NCI-H345 (cell line): ENCODE measurements at regions not wholly inside any gene's neighbourhood (a gene's known extent, or its start where the extent isn't known, plus 50 kb on each side); places are given as distances from the start of the nearest gene placed in this dataset.
"Not testable (repeated sequence)": the region's sequence is repeated elsewhere in the genome, so short reads cannot be mapped to it uniquely, and the experiment has no call there.

Experiments
- DNase-seq: peaks from one replicate; lab custom pipeline; 2025; lab: John Stamatoyannopoulos, UW

DNA sequence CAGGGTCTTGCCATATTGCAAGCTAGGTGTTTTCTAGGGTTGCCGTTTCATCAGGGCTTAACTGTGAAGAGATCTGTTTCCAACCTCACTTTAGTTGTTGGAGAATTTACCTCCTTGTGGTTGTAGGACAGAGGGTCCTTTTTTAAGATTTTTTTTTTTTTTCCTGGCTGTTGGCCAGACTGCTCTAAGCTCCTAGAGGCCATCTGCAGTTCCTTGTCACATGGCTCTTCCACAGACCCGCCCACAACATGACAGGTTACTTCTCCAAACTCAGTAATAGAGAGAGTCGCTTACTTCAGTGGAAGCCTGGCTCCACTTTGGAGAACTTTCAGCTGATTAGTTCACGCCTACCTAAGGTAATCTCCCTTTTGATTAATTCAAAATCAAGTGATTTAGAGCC lies 543.7 kb downstream of the DMRTA1 start:
- DNase-seq: no peak

- no peak for DNase-seq
Measured at GRCh38 chr9:22992780-22993179, 546.2 kb downstream of the DMRTA1 start.

DNA sequence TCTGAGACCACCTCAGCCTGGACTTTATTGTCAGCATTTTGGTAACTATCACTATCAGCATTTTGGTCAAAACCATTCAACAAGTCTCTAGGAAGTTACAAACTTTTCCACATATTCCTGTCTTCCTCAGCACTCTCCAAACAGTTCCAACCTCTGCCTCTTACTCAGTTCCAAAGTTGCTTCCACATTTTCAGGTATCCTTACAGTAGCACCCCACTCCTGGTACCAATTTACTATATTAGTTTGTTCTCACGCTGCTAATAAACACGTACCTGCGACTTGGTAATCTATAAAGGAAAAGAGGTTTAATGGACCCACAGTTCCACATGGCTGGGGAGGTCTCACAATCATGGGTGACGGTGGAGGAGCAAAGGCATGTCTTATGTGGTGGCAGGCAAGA lies 551.3 kb downstream of the DMRTA1 start:
- DNase-seq: no peak

DNA sequence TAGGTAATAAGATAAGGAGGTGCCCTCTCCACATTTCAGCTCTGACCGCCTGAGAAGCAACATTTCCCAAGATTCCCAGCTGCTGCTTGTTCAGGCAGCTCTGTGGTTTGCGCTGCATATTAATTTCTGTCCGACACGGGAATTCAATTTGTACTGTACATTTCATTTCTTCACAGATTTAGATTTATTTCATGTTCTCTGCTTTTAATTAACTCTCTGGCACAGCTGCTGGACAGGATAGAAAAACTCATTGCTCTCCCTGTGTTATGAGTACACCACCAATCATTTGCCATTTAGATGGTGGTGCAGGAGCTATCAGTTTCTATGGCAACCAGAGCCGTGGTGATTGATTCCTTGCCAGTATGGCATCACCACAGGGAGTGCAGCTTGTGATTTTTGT lies 558.5 kb downstream of the DMRTA1 start:
- no peak for DNase-seq

DNA sequence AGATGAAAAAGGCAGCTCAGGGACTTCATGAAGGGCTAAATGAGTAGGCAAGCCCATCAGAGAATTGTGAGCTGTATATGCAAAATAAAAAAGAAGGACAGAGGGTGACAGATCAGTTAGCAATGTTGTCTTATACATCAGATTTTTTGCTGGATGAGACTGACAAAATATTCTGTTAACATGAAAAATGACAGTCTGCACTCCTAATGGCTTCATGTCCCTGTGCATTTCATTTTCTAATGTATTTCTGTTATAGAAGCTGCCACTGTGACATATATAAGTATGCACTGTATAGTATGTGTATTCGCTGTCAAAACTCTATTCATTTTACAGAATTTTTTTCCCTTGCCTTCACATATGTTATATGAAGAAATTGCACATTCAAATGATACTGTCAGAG lies 559.5 kb downstream of the DMRTA1 start:
- no peak for DNase-seq

GRCh38 chr9:23011669-23012068 lies 565.0 kb downstream of the DMRTA1 start:
- DNase-seq: no peak

GRCh38 chr9:23015557-23015956 lies 568.9 kb downstream of the DMRTA1 start:
- DNase-seq: no peak

GRCh38 chr9:23036416-23036815 lies 589.8 kb downstream of the DMRTA1 start:
- no peak for DNase-seq

DNA sequence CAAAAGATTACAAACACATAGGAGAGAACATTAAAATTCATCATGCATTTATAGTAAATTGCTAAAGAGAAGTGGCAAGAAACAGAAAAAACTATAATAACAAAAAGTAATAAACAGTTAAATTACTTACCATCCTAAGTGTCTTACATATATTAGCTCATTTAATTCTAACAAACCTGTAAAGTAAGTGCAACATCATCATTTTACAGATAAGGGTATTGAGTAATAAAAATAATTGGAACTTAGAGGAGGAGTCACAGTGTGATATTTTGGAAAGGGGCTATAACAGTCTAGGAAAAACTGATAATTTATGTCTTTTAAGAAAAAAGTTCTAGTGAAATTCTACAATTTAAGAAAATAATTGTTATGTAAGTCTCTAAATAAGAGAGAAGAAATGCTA lies 592.8 kb downstream of the DMRTA1 start:
- no peak for DNase-seq

DNA sequence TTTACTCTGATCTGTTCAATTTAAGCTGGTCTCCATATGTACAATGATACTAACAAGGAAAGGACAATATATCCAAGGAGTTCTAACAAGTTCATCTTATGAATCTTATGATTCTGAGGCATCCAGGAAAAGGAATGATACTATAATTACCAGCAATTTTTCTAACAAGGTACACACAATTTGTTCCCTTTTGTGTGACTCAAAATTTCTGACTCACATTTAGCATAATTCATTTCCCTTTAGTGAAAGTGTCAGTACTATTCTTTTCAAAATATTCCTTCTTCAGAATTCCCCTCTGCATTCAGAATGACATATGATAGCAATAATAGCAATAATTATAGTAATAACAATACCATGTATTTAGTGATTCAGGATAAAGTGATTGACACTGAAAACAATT lies 594.8 kb downstream of the DMRTA1 start:
- DNase-seq: no peak

DNA sequence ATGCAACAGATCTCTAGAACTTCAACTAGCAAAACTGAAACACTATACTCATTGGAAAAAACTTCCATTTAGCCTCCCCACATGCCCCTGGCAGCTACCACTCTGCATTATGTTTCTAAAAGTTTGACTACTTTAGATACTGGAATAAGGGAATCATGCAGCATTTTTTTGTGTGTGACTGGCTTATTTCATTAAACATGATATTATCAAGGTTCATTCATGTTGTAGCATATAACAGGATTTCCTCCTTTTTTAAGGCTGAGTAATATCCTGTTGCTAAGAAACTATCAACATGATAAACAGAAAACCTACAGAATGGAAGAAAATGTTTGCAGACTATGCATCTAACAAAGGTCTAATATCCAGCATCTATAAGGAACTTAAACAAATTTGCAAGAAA lies 597.9 kb downstream of the DMRTA1 start:
- no peak for DNase-seq

- DNase-seq: not testable (repeated sequence)
Measured at GRCh38 chr9:23046026-23046425, 599.4 kb downstream of the DMRTA1 start.

DNA sequence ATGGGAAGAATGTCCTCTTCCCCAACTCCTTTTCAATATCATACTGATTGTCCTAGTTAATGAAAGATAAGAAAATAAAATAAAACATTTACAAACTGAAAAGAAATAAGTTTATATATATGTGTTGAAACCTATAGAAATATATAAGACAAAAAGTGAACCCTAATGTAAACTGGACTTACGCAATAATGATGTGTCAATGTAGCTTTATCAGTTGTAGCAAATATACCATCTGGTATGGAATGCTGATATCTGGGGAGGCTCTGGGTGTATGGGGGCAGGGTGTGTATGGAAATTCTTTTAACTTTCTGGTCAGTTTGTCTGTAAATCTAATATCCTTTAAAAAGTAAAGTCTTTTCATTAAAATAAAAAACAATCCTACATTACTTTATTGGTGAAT lies 603.9 kb downstream of the DMRTA1 start:
- no peak for DNase-seq

- DNase-seq: no peak
Measured at GRCh38 chr9:23073136-23073535, 626.5 kb downstream of the DMRTA1 start.

DNA sequence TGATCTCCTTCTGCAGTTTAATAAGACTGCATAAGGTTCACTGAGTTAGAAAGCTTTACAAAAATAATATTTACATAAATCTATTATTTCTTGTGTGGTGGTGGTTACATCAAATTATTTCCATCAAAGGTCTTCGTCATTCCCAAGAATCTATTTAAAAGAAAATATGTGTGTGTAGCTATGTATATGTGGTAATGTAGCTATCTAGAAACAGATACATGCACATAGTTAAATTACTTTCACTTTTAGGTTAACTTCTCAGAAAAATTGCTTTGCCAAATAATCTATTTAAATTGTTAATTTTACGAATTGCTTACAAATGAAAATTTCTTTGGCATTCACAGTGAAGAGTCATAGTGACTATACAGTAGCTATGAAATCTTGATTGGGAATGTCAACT lies 633.2 kb downstream of the DMRTA1 start:
- DNase-seq: no peak

DNA sequence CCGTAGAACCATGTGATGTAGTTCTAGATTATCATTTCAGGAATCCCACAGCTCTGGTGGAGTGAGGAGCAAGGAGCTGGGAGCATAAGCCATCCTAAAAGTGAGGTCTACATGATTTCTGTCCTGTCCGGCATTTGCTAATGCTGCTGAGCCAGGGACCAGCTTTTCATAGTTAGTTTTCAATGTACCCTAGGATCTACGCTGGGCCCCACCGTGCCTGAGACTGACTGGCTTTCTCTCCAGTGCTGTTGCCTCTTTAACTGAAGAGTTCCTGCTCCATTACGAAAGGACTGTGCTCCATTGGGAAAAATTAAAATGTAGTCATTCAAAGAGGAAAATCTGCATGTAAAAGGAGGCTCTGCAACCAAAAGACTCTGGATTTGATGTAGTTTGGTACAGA lies 634.8 kb downstream of the DMRTA1 start:
- DNase-seq: no peak

- DNase-seq: no peak
Measured at GRCh38 chr9:23088932-23089364, 642.3 kb downstream of the DMRTA1 start.

GRCh38 chr9:23117616-23118015 lies 671.0 kb downstream of the DMRTA1 start:
- DNase-seq: no peak

GRCh38 chr9:23120630-23121029 lies 674.0 kb downstream of the DMRTA1 start:
- DNase-seq: no peak

- no peak for DNase-seq
Measured at GRCh38 chr9:23123048-23123632, 676.5 kb downstream of the DMRTA1 start.

DNA sequence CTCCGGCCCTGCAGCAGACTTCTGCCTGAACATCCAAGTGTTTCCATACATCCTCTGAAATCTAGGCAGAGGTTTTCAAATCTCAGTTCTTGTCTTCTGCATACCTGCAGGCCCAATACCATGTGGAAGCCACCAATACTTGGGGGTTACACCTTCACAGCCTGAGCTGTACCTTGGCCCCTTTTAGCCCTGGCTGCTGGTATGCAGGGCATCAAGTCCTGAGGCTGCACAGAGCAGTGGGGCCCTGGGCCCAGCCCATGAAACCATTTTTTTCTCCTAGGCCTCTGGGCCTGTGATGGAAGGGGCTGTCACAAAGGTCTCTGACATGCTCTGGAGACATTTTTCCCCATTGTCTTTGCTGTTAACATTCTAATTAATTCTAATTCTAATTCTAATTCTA lies 680.6 kb downstream of the ELAVL2 start:
- no peak for DNase-seq

GRCh38 chr9:23153058-23153457 lies 673.0 kb downstream of the ELAVL2 start:
- DNase-seq: no peak

DNA sequence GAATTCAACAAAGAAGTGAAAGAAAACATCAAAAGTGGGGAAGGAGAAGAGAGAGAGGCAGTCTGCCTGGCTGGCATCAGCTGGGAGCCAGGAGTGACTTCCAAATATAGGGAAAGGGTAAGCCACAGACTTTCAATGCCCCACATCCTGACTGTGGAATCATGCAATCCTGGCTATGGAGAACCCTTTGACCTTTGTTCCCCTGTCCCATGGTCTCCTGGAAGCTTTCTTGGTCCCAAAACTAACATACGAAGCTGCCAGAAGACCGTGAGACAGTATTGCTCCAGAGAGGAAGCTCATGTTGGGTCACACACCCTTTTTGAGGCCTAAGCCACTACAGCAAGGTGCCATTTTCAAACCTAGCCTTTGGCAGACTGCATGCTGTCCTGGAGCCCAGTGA lies 665.5 kb downstream of the ELAVL2 start:
- DNase-seq: no peak

GRCh38 chr9:23160952-23161469 lies 665.0 kb downstream of the ELAVL2 start:
- DNase-seq: no peak

- DNase-seq: no peak
Measured at GRCh38 chr9:23162789-23163188, 663.3 kb downstream of the ELAVL2 start.
